ENCODE measurements at regions not wholly inside any gene's neighbourhood (a gene's known extent, or its start where the extent isn't known, plus 50 kb on each side); places are given as distances from the start of the nearest gene placed in this dataset.

GRCh38 chr16:22969567-22969966 is 155.6 kb downstream of the HS3ST2 start (continued):
- TF ChIP-seq, protein P1, sequence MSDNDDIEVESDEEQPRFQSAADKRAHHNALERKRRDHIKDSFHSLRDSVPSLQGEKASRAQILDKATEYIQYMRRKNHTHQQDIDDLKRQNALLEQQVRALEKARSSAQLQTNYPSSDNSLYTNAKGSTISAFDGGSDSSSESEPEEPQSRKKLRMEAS (CRISPR knock-in tag; IDR thresholded peaks at IDR 0.05): no peak
- TF ChIP-seq, protein P2, sequence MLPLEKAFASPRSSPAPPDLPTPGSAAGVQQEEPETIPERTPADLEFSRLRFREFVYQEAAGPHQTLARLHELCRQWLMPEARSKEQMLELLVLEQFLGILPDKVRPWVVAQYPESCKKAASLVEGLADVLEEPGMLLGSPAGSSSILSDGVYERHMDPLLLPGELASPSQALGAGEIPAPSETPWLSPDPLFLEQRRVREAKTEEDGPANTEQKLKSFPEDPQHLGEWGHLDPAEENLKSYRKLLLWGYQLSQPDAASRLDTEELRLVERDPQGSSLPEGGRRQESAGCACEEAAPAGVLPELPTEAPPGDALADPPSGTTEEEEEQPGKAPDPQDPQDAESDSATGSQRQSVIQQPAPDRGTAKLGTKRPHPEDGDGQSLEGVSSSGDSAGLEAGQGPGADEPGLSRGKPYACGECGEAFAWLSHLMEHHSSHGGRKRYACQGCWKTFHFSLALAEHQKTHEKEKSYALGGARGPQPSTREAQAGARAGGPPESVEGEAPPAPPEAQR (CRISPR knock-in tag; IDR thresholded peaks at IDR 0.05): no peak
- TF ChIP-seq ZBTB21 (CRISPR knock-in tag; IDR thresholded peaks at IDR 0.05; ENCODE audit: borderline replicate concordance) (no peak), ZNF219 (CRISPR knock-in tag; IDR thresholded peaks at IDR 0.05; ENCODE audit: borderline replicate concordance) (no peak), NFYB (CRISPR knock-in tag; conservative IDR thresholded peaks at IDR 0.05; ENCODE audit: low read depth) (no peak)
- TF ChIP-seq, protein P3, sequence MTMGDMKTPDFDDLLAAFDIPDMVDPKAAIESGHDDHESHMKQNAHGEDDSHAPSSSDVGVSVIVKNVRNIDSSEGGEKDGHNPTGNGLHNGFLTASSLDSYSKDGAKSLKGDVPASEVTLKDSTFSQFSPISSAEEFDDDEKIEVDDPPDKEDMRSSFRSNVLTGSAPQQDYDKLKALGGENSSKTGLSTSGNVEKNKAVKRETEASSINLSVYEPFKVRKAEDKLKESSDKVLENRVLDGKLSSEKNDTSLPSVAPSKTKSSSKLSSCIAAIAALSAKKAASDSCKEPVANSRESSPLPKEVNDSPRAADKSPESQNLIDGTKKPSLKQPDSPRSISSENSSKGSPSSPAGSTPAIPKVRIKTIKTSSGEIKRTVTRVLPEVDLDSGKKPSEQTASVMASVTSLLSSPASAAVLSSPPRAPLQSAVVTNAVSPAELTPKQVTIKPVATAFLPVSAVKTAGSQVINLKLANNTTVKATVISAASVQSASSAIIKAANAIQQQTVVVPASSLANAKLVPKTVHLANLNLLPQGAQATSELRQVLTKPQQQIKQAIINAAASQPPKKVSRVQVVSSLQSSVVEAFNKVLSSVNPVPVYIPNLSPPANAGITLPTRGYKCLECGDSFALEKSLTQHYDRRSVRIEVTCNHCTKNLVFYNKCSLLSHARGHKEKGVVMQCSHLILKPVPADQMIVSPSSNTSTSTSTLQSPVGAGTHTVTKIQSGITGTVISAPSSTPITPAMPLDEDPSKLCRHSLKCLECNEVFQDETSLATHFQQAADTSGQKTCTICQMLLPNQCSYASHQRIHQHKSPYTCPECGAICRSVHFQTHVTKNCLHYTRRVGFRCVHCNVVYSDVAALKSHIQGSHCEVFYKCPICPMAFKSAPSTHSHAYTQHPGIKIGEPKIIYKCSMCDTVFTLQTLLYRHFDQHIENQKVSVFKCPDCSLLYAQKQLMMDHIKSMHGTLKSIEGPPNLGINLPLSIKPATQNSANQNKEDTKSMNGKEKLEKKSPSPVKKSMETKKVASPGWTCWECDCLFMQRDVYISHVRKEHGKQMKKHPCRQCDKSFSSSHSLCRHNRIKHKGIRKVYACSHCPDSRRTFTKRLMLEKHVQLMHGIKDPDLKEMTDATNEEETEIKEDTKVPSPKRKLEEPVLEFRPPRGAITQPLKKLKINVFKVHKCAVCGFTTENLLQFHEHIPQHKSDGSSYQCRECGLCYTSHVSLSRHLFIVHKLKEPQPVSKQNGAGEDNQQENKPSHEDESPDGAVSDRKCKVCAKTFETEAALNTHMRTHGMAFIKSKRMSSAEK (CRISPR knock-in tag; IDR thresholded peaks at IDR 0.05; ENCODE audit: borderline replicate concordance): no peak

DNA sequence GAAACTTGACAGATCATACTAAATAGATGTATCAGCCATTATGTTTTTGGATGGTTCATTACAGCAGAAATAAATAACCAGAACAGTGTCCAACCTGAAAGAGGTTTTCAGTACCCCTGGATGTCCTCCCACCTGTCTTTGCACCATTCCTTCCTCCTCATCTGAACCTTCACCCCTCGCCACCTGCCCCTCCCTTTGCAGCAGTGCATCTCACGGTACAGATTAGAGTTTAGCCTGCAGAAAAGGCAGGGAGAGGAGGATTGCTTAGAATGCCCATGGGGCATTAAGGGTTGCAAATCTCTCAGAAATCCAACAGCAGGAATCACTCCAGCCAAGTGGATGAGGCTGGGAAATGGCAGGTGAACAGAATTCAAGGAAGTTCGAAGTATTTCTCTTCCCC is 155.0 kb downstream of the HS3ST2 start:
- CTCF ChIA-PET: interaction anchor here (1.0 kb wide), 1 partner anchor 8 kb away, joined by 3 read pairs; no protein-coding TSS in a partner anchor
- Mint-ChIP-seq H3K27ac (no peak overlapping the region), H3K36me3 (peaks cover 8% of the 10 kb centered on the region), H3K4me1 (peaks cover 18% of the 10 kb centered on the region), H3K4me3 (no peak overlapping the region), H3K9me3 (peaks cover 13% of the 10 kb centered on the region), H3K27me3 (ENCODE audit: low read depth) (peaks cover 9% of the 10 kb centered on the region)
- ATAC-seq: no peak
- POLR2A ChIA-PET: no interaction called here
- no peak for DNase-seq (ENCODE audit: low spot score)
- TF ChIP-seq AR (CRISPR knock-in tag; IDR thresholded peaks at IDR 0.05) (no peak), ZNF396 (CRISPR knock-in tag; IDR thresholded peaks at IDR 0.05; ENCODE audit: borderline replicate concordance) (no peak), ATF6 (CRISPR knock-in tag; IDR thresholded peaks at IDR 0.05) (no peak), ZNF121 (CRISPR knock-in tag; IDR thresholded peaks at IDR 0.05) (no peak), ZNF512 (CRISPR knock-in tag; IDR thresholded peaks at IDR 0.05; ENCODE audit: borderline replicate concordance) (no peak), IRF2 (CRISPR knock-in tag; IDR thresholded peaks at IDR 0.05; ENCODE audit: borderline replicate concordance, low read depth) (no peak), ZNF219 (CRISPR knock-in tag; IDR thresholded peaks at IDR 0.05; ENCODE audit: borderline replicate concordance) (no peak)
- TF ChIP-seq, protein P4, sequence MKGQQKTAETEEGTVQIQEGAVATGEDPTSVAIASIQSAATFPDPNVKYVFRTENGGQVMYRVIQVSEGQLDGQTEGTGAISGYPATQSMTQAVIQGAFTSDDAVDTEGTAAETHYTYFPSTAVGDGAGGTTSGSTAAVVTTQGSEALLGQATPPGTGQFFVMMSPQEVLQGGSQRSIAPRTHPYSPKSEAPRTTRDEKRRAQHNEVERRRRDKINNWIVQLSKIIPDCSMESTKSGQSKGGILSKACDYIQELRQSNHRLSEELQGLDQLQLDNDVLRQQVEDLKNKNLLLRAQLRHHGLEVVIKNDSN (CRISPR knock-in tag; IDR thresholded peaks at IDR 0.05): no peak
- TF ChIP-seq, protein P1 (CRISPR knock-in tag; IDR thresholded peaks at IDR 0.05): no peak
- TF ChIP-seq, protein P5, sequence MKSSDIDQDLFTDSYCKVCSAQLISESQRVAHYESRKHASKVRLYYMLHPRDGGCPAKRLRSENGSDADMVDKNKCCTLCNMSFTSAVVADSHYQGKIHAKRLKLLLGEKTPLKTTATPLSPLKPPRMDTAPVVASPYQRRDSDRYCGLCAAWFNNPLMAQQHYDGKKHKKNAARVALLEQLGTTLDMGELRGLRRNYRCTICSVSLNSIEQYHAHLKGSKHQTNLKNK (CRISPR knock-in tag; IDR thresholded peaks at IDR 0.05): no peak
- TF ChIP-seq, protein P3 (CRISPR knock-in tag; IDR thresholded peaks at IDR 0.05; ENCODE audit: borderline replicate concordance): no peak

All from WTC11 (cell line).